22Rv1 (cell line): ENCODE measurements at regions not wholly inside any gene's neighbourhood (a gene's known extent, or its start where the extent isn't known, plus 50 kb on each side); places are given as distances from the start of the nearest gene placed in this dataset.

Experiments
- H3K27ac ChIP-seq: fragments of 450-650 bp; 2 replicates; pipeline ENCODE4 v1.5.1; 2017
- ZFX ChIP-seq: fragments of 450-650 bp; IDR thresholded peaks from 2 replicates; pipeline ENCODE4 v1.6.1; 2017; ENCODE audit warnings: antibody characterized with exemption, borderline replicate concordance
- TF ChIP-seq, protein P1 (sequence below): fragments of 450-650 bp; IDR thresholded peaks from 2 replicates; pipeline ENCODE4 v1.5.1; 2017; ENCODE audit warnings: mild to moderate bottlenecking

DNA sequence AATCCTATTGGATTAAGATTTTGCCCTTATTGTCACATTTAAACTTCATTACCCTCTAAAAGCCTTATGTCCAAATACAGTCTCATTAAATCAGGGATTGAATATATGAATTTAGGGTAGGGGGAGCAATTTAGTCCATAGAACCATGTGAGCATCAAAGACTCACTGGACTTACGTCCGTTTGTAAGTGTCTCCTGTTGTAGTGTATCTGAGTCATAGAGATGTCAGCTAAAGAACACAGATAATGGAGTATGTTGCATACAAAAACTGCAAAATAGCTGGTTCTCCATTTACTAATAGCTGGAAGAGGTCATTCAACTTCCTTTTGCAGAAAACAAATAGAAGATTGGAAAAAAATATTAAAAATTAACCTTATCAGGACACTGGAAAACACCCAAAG, 599.1 kb upstream of the SOX9 start:
- H3K27ac ChIP-seq, result no peak overlapping the region
- TF ChIP-seq ZFX, result no peak
- TF ChIP-seq, protein P1, sequence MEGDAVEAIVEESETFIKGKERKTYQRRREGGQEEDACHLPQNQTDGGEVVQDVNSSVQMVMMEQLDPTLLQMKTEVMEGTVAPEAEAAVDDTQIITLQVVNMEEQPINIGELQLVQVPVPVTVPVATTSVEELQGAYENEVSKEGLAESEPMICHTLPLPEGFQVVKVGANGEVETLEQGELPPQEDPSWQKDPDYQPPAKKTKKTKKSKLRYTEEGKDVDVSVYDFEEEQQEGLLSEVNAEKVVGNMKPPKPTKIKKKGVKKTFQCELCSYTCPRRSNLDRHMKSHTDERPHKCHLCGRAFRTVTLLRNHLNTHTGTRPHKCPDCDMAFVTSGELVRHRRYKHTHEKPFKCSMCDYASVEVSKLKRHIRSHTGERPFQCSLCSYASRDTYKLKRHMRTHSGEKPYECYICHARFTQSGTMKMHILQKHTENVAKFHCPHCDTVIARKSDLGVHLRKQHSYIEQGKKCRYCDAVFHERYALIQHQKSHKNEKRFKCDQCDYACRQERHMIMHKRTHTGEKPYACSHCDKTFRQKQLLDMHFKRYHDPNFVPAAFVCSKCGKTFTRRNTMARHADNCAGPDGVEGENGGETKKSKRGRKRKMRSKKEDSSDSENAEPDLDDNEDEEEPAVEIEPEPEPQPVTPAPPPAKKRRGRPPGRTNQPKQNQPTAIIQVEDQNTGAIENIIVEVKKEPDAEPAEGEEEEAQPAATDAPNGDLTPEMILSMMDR, result no peak

- H3K27ac ChIP-seq, result no peak overlapping the region
- TF ChIP-seq ZFX, result no peak
- TF ChIP-seq, protein P1, result no peak
These were observed 598.4 kb upstream of the SOX9 start for GRCh38 chr17:71522383-71522782.

DNA sequence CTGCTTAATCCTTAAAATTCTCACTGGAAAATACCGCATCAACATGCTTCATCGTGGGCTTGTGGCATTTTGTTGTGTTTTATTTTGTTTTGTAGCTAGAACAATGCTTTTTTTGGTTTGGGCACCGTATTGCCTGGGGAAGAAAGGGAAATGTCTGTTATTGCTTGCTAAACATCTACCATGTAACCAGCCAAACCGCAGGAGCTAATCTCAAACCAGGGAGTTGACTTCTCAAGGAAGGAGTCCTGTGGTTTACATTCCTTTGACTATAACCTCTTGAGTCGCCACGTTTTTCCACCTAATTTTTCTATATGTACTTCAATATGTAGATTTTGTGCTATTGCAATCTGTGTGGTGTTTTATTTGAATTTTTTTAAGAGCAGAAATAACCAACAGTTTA, 593.5 kb upstream of the SOX9 start:
- TF ChIP-seq, protein P1, result no peak
- TF ChIP-seq ZFX, result no peak
- no peak overlapping the region for H3K27ac ChIP-seq

DNA sequence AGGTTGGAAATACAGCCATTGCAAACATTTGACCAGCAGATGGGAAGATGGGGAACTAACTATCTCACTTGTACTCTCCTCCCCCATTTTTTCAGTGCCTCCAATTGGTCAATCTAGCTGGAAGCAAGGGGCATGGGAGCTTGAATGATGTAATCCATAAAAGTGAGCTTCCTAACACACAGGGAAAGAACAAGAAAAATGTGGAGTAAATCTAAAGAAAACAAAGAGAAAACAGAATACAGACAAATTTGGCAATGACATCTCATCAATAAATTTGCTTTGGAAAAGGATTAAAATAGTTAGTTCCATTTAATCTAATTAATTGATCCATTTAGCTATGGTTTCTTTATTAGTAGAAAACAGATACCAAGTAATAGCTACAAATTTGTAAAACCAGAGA, 592.6 kb upstream of the SOX9 start:
- TF ChIP-seq, protein P1, result no peak
- TF ChIP-seq ZFX, result no peak
- H3K27ac ChIP-seq, result no peak overlapping the region

- H3K27ac ChIP-seq, result no peak overlapping the region
These were observed 590.6 kb upstream of the SOX9 start for GRCh38 chr17:71530248-71530647.

GRCh38 chr17:71535321-71535720, 585.5 kb upstream of the SOX9 start:
- no peak for TF ChIP-seq ZFX
- TF ChIP-seq, protein P1, result no peak
- H3K27ac ChIP-seq, result no peak overlapping the region

More at GRCh38 chr17:71530248-71530647, 590.6 kb upstream of the SOX9 start:
- TF ChIP-seq, protein P1, result no peak
- TF ChIP-seq ZFX, result no peak

GRCh38 chr17:71546419-71546818, 574.4 kb upstream of the SOX9 start:
- TF ChIP-seq ZFX, result no peak
- TF ChIP-seq, protein P1, result no peak
- H3K27ac ChIP-seq, result no peak overlapping the region
